GM21529 (cell line): ENCODE measurements at regions not wholly inside any gene's neighbourhood (a gene's known extent, or its start where the extent isn't known, plus 50 kb on each side); places are given as distances from the start of the nearest gene placed in this dataset.

Experiments used
- ATAC-seq: cut with Tn5 transposase; IDR thresholded peaks from one replicate; pipeline ENCODE4 v1.9.1; 2021; ENCODE audit not compliant: unreplicated experiment

- no peak for ATAC-seq
Measured at GRCh38 chr7:131194070-131194865, 133.4 kb upstream of the MKLN1 start.

GRCh38 chr7:131196803-131197202 is 130.9 kb upstream of the MKLN1 start:
- no peak for ATAC-seq

GRCh38 chr7:131197920-131198615 is 129.6 kb upstream of the MKLN1 start:
- no peak for ATAC-seq

- ATAC-seq = no peak
Measured at GRCh38 chr7:131202451-131202850, 125.2 kb upstream of the MKLN1 start.

GRCh38 chr7:131203291-131203976 is 124.2 kb upstream of the MKLN1 start:
- ATAC-seq = no peak

- no peak for ATAC-seq
Measured at GRCh38 chr7:131208777-131209176, 118.9 kb upstream of the MKLN1 start.

- ATAC-seq = no peak
Measured at GRCh38 chr7:131210618-131211017, 117.1 kb upstream of the MKLN1 start.

- no peak for ATAC-seq
Measured at GRCh38 chr7:131211500-131211899, 116.2 kb upstream of the MKLN1 start.

- ATAC-seq = no peak
Measured at GRCh38 chr7:131212114-131212513, 115.6 kb upstream of the MKLN1 start.

- peak; percentile 50 for ATAC-seq
Measured at GRCh38 chr7:131218727-131219128, 108.9 kb upstream of the MKLN1 start.

GRCh38 chr7:131219312-131220041 is 108.2 kb upstream of the MKLN1 start:
- ATAC-seq = peak; percentile 58

- ATAC-seq = no peak
Measured at GRCh38 chr7:131221061-131221460, 106.6 kb upstream of the MKLN1 start.

GRCh38 chr7:131222171-131222570 is 105.5 kb upstream of the MKLN1 start:
- no peak for ATAC-seq

GRCh38 chr7:131223151-131223550 is 104.5 kb upstream of the MKLN1 start:
- no peak for ATAC-seq

GRCh38 chr7:131224996-131225395 is 102.7 kb upstream of the MKLN1 start:
- ATAC-seq = no peak

GRCh38 chr7:131225619-131226513 is 101.8 kb upstream of the MKLN1 start:
- peak; percentile 49 for ATAC-seq

GRCh38 chr7:131226514-131226865 is 101.2 kb upstream of the MKLN1 start:
- no peak for ATAC-seq

- peak; percentile 78 for ATAC-seq
Measured at GRCh38 chr7:131231381-131232220, 96.1 kb upstream of the MKLN1 start.

- no peak for ATAC-seq
Measured at GRCh38 chr7:131232768-131233167, 94.9 kb upstream of the MKLN1 start.
